NCI-H226 (cell line): ENCODE measurements at regions not wholly inside any gene's neighbourhood (a gene's known extent, or its start where the extent isn't known, plus 50 kb on each side); places are given as distances from the start of the nearest gene placed in this dataset.

Experiments
- DNase-seq: peaks from one replicate; pipeline ENCODE4 v3.0.0-alpha.2; 2015

DNA sequence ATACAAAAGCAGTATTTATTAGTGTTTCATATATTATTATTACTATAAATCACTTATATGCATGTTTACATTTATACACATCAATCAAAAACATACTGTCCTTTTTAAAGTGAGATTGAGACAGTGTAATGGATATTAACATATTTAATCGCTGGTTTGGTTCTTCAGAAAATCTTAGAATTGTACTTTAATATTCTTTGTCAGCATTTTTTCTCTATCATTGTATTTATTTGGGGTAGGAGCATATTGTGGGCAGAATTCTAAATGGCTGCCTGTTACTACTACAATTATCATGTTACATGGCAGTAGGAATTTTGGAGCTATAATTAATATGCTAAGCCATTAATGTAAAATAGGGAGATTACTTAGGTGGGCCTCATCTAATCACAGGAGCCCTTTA, 722.6 kb downstream of the TLR4 start:
- DNase-seq, result no peak

DNA sequence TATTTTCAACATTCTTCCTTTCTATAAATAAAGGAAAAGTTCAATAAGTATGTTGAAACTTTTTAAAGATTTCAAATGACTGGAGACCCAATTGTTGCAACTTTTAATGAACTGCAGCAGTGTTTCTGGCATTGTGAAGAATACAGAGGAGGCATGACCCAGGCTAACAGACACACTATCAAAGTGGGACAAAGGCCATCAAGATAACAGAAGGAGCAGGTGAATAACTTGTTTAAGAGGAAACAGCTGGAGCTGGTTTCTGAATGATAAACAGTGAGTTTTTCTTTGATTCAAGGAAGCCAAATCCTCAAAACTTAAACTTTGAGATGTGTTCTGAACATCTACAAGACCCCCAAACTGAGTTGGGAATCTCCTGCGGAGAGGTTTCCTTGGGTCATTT, 734.6 kb downstream of the TLR4 start:
- no peak for DNase-seq

DNA sequence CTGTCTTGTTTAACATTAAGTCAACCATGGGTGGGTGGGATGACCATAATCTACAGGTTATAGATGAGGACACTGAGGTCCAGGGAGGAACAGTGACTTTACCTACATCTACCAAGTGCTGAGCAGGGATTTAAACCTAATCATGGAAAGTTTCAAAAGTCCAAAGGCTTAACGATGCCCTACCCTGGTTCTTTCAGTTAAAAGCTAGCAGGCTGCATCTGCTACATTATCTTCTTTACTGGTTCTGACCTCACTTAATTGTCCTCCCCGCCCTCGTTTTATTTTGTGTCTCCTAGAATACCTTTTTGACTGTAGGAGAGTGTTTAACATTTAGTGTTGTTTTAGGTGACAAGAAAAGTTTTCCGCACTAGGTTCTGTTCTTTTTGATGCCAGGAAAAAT, 735.2 kb downstream of the TLR4 start:
- no peak for DNase-seq

DNA sequence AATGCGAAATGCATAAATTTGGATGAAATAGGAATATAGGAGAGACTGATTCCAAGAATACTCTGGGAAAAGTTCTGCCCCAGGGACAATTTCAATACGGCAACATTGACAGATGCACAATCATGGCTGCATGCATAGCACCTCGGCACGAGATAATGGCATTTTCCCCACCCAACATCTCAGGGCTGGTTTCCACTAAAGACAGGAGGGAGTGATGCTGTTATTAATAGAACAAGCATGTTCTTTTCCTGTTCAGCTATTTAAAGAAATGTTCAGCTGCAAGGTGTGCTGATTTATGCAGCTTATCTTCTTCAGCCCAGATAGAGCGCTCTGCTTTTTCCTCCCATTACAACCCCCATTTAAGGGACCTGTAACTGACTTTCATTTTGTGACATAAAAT, 740.2 kb downstream of the TLR4 start:
- no peak for DNase-seq

DNA sequence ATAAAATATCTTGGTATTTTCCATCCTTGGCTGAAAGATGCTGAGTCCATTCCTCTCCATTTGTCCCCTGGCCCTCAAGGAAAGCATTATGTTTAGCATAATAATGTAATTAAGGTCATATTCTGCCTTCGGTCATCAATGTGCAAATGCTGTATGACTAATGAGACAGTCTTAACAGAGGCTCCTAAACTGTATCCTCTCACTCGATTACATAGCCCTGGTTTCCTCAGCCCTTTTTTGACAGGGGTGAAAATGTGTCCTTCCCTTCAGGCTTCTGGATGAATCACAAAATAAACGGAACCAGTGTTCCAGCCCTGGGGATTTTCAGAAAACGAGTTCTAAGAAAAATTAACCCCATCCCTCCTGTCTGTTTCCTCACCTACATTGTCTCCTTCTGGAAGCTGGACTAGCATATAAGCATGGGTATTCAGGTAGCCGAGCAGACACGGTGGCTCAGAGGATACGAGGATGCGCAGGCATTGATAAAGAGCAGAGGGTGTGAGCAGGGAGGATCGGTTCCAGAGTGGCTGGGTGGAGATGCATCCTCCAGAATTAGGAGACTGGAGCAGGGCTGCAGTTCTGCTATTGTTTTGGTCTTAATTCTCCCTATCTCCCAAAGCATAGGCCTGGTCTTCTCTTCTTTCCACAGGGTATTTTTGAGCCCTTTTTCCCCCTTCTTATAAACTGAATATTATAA, 742.9 kb downstream of the TLR4 start:
- no peak for DNase-seq

DNA sequence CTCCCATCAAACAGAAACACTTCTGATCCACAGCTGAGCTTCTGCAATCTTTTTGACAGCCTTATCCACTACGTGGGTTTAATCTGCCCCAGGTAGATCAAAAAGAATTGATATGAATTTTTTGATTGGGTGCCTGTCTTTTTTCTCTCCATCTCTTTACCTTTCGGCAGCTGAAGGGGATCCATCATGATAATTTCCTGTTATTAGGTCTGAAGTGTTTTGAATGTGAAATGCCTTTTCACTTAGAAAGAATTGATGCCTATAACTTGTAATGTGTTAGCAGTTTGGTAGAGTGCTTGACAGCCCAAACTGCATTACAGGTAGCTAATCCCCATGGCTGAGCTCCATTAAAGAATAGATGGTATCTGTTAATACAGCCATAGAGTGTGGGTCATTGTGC, 745.4 kb downstream of the TLR4 start:
- no peak for DNase-seq

DNA sequence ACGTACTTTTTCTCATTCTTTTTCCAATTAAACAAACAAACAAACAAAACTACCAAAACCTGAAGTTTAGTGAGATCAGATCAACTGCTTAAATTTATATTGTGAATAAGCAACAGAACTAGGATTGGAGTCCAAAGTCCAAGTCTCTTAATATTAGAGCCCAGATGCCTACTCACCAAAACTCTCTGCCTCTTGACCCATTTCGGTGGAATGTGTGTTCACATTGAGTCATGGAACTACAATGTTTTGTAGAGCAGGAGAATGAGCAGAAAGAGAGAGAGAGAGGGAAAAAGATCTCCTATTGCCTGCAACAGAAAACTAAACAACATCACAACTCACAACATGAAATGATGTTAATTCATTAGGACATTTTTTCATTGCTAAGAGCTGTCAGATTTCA, 751.1 kb downstream of the TLR4 start:
- DNase-seq, result no peak

DNA sequence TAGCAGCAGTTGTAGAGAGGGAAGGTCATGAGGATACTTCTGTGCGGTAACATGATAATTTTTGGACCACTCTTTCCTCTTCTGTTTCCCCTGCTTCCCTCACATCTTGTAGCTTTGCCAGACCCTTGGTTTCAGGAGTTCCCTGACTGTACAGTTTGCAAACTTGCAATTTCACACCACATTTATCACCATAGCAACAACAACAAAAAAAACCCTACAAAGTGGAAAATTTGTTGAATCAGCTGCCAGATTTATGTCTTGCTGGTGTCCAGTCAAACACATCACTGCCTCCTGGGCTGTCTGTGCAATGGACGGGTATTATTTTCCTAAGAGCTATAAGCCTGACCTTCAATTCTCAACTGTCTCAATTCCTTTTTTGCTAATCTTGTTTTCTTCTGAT, 751.6 kb downstream of the TLR4 start:
- no peak for DNase-seq

DNA sequence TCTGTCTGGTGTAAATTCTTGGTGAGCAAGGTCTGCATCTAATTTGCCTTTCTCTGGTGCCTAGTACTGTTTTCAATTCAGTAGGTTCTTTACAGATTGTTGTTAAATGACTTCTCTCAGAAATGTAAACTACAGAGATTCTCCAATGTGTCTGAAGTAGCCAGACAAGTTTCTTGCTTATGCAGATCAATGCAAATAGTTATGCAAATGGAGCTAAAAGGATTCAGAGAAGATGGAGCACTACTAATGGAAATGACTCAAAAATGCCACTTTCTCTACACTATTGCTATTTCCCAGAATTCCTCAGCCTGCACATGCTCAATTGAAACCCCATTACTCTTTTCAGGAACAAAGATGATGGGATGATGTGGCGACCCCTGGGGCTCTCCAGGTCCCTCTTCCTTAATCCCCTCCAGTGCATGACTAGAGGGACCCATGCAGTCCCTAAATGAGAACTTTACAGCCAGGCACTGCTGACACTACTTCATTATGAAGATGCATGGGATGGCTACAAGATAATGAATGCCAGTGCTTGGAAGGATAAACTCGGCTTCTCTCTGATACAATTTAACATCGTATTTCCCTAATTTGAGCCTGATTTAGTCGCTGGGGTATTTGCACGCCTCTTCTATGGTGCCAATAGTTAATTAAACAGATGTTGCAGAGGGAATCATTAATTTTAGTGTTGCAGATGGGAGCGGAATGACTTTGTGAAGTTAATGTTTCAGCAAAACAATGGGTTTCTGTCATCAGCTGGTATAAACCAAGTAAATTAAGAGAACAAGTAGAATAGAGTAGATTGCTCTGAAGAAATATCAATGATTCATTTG, 753.2 kb downstream of the TLR4 start:
- no peak for DNase-seq

DNA sequence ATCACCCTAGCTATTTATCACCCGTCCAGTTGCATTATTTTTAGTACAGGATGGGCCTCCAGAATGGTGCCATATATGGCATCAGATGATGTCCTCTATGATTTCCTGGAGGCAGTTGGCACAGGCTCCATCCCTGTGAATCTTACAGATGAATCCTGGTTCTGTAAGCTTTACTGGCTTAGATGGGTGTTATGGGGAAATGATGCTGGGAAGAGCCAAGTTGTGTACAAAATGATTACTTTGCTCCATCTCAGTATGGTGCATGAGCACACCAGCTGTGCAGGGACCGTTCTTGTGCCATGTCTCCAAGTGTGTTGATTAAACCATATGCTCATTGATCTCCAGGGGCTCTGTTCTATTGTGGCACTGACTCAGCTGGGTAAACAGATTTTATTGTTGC, 755.7 kb downstream of the TLR4 start:
- no peak for DNase-seq

DNA sequence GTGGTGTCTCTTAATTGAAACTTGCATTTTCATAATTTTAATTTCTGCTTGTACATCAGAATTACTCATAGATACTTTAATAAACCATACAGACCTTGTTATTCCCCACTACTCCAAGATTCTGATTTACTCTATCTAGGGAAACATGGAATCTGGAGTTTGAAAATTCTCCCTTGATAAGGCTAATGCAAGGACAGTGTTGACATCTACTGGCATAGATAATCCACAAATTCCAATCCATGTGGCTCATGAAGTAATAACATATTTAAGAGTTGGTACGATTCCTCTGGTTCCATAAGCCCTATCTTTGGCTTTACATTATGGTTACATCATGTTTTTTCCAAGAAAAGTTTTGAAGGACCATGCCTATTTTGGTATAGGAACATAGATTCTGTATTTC, 759.2 kb downstream of the TLR4 start:
- no peak for DNase-seq

DNA sequence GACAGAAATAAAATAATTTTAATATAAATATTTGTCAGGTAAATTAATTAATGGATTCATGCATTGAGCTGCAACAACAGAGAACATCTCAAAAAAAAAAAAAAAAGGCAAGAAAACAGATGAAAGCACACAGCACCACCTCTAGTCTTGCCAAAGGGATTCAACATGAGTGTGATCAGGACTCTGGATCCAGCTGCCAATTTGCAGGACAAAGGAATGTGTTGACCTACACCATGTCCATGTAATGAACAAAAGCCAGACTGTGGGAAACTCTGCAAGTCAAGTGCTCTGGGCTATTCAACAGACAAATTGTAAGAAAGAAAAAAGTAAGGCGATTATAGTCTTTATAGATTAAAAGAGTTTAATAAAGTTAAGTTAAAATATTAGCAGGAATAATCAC, 769.3 kb downstream of the TLR4 start:
- no peak for DNase-seq

DNA sequence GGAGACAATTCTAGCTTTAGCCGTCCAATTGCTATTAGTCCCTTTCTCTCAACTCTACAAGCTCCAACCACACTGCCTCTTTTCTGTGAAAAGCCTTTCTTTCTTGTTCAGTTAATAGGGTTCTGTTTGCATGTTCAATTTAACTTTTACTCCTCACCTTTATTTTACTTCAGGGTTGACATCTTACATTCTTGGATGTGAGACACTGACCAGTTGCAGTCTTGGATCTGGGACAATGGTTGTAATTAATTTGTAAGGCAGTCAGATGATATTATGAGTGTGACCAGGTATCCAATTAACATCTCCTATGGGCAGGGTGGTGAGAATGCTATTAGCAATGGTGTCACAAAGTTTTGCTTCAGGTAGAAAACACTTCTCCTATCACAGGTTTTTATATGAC, 774.5 kb downstream of the TLR4 start:
- no peak for DNase-seq

DNA sequence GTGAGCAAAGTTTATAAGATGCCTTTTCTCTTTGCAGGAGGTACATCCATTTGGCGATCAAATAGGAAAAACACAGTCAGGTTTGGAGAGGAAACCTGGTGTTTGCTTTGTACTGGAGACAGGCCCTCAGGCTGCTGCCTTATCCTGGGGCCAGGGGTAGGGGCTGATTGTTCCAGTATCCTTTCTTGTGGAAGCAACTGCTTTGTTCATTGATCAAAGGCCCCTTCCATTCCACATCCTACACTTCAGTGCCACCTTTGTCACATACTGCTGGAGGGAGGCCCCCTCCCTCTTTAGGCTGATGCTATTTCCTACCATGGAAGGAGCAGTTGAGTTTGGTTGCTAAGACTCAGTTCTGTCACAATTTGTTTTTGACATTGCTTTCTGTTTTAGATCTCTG, 778.1 kb downstream of the TLR4 start:
- no peak for DNase-seq

DNA sequence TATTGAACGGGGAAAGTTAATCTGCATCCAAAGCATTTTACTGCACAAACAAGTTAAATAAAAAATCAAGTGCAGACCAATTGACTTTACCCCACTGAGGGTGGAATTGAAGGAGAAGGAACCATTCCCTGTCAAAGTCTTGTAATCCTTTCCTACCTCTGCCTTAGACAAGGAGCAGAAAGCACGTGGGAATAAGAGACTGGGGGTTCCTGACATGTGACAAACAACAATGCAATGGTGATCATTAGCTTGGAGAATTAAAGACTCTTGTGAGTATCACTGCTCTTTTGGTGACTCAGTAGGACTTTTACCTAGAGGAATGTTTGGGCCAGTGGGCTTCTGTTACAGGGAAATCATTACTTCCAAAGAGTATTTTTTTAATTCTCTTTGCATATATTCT, 779.5 kb downstream of the TLR4 start:
- DNase-seq, result no peak

DNA sequence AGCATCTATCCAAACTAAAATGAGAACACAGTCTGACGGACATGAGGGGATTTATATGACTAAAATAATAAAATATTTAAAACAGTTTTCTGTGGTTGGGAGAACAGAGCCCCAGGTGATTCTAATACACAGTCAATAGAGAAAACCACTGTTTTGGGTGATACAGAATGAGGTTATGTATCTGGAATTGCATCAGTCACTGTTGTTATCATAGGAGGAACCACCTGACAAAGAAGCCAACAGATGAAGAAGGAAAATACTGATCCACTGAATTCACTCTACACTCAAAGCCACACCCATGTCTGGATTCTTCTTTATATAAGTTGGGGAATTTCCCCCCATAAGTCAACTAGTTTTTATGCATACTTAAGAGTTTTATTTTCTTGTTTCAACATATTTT, 799.0 kb downstream of the TLR4 start:
- no peak for DNase-seq

DNA sequence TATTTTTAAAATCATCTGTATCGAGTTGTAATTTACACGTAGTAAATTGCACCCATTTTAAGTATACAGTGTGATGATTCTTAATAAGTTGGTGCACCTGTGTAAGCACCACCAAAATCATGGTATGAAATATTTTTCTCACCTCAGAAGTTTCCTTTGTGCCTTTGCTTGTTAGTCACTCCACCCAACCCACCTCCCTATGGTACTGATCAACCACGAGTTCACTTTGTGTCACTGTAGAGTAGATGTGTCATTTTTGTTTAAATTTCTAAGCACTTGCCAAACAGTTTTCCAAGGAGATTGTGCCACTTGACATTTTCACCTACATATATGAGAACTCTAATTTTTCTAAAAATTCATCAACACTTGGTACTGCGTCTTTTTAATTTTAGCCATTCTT, 806.5 kb downstream of the TLR4 start:
- DNase-seq, result no peak

DNA sequence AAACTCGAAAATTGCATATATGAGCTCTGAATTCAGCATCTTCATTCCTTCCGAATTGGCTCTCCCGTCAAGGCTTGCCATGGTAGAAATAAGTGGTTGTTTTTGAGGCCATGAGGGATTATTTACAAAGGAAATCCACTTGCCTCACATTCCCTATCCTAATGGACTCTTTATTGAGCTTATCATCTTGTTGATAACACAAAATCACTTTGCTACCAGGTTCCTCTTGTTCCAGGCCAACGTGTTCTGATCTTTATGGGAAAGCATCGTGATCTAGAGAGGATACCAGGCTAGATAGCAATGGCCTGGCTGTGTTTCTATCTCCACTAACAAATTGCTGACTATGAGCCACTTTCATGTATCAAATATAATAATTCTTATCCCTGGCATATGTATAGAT, 811.7 kb downstream of the TLR4 start:
- DNase-seq, result no peak

DNA sequence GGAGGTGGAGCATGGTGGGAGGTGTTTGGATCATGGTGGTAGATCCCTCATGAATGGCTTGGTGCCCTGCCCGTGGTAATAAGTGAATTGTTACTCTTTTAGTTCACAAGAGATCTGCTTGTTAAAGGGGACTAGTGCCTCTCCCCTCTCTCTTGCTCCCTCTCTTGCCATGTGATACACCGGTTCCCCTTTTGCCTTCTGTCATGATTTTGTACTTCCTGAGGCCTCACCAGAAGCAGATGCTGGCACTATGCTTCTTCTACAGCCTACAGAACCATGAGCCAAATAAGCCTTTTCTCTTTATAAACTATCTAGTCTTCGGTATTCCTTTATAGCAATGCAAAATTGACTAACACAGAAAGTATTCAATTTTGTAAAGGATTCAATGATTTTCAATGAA, 817.1 kb downstream of the TLR4 start:
- no peak for DNase-seq

DNA sequence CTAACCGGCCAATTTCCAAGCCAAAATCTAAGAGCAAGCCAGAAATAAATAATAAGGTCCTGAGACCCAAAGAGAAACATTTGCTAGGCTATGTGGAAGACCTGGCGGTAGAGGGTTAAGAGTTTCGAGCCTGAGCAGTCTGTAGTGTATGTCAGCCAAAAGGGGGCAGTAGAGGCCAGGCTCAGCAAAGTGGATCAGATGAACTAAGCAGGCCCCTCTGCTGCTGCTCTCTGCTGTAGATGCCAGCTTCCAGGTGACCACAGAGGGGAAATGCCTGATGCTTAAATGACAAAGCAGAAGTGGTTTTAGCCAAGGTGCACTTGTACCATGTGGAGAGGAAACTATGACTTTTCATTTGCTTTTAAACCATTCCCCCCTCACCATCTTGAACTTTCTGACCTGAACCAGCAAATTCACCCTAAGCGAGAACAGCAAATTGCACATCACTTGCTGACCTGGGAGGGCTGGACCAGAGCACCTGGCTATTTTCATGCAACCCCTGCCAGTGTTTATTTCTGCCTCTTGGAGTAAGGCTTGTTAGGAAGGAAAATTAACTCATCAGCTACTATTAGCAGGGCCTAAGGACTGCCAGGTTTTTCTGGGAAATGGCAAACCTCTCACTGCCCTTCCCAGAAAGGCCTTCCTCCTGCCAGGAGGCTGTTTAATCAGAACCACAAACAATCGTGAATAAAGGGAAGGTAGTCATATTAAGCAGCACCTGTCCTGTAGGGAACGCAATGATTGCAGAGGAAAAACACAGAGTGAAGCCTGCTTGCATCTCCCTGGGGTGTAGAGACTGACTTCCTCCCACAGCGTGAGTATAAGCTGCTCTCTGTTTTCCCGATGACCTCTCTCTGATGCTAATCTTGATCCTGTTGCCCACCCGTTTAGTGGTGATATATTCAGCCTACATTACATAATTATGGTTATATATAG, 818.2 kb downstream of the TLR4 start:
- peak; percentile 32 for DNase-seq

DNA sequence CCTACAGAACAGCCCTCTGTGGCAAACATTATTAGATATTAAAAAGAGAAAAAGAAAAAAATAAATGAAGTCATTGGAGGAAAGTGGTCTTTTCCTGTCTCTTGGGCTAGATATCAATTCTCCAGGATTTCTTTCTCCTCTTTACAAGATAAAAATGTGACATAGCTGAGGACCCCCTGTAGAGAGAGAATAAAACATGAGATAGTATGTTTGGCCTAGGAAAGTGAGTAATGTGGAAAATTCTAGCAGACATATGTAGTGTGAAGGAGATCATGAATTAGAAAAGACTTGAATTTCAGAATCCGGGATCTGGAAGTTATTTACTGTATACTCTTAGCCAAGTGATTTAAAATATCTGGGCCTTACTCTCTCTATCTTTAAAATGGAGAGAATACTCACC, 823.1 kb downstream of the TLR4 start:
- DNase-seq, result no peak

DNA sequence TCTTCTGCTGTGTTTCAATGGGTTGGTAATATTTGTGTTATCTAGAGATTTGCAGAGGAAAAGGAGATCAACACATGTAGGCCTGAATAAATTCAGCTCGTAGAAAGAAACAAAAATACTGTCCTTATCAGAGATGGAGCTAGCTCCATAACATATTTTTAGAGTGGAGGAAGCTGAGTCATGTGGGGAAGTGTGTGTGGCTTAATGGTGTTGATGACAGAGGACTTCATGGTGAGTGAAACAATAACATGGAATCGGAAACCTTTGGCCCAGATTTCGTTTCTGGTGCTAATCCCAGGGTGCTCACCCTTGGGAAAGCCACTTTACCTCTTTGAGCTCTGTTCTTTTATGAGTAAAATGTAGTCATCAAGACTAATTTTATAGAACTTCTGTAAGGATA, 825.0 kb downstream of the TLR4 start:
- DNase-seq, result peak; percentile 53

DNA sequence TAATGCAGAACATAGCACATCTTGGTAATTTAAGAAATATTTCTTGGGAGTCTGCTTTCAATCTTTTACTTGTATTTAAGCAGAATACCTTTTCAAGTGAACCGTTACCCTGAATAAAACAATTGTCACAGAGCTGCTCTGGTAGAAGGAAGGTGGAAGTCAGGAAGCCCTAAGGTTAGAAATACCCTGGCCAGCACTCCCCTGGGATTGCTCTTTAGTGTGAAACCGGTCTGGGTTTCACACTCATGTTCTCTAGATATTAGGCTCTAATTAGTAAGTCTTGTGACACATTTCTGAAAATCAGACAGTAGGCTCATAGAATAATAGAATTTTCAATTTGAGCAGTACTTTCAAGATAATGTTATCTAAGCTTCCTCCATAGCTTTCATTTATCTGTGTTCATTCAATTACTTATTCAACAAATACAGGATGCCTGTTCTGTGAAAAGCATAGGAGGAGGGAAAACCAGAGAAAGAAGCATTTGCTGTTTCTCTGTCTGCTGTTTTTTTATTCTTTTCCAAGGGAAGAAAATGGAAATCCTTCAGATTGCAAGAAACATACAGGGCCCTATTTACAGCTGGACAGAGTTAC, 825.5 kb downstream of the TLR4 start:
- no peak for DNase-seq
